ENCODE measurements at regions not wholly inside any gene's neighbourhood (a gene's known extent, or its start where the extent isn't known, plus 50 kb on each side); places are given as distances from the start of the nearest gene placed in this dataset.

DNA sequence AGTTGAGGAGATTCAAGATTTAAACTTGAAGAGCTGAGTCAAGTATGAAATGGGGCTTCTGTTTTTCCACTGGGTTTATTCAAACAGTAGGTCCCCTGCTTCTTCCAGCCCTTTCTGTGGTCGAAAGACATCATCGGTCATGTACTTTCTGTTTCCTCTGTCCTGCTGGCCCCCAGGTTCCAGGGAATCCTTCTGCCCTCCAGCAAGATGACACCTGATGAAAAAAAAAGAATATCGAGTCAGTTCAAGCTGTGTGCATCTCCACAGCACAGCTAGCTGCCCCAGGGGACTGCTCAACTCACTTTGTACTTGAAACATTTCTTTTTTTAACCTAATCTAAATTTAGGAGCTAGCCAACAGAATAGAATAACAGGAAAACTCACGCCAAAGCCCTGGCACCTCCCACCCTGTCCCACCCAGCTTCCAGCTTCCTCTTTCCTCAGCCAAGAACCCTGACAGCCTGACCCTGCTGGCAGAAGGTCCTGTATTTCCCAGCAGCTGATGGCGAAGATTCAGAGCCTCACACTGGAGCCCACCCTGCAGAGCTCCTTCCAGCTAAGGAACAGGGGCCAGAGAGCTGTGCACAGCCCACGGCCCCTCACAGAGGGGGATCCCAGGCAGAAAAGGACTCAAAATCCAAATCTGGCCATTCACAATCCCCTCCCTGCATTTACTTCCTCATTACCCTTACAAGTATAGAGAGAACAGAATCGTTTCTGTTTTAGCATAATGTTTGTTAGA lies 176.5 kb downstream of the PSMG1 start:
- H3K36me3 Mint-ChIP-seq (ENCODE audit: insufficient read depth in 1 of 3, low read depth in 3 of 3), result peaks cover 0 to 5% (median 0%) of the 10 kb centered on the region in 3 experiments; a peak in 2 of 7 replicates
- H3K4ac ChIP-seq (ENCODE audit: low read depth, low read length), result no peak overlapping the region
- no peak overlapping the region for H3K4me2 ChIP-seq (ENCODE audit: insufficient read depth, insufficient read length, low read length)
- H3K56ac ChIP-seq (ENCODE audit: insufficient read length, low read depth, low read length), result no peak overlapping the region
- H3K27me3 ChIP-seq (ENCODE audit: insufficient read depth, low read length), result no peaks in the 10 kb centered on the region
- peak overlapping the region in 1 of 3 experiments; percentile 51; a peak in 1 of 7 replicates for H3K27ac Mint-ChIP-seq
- H3K27ac ChIP-seq (ENCODE audit: insufficient read length, low read depth, low read length), result no peak overlapping the region
- H3T11ph ChIP-seq (ENCODE audit: low read length), result no peak overlapping the region
- no peak overlapping the region for H2BK20ac ChIP-seq (ENCODE audit: low read depth, low read length, poor library complexity, severe bottlenecking)
- no peak overlapping the region for H2AFZ ChIP-seq (ENCODE audit: low read length)
- TF ChIP-seq, protein P1, sequence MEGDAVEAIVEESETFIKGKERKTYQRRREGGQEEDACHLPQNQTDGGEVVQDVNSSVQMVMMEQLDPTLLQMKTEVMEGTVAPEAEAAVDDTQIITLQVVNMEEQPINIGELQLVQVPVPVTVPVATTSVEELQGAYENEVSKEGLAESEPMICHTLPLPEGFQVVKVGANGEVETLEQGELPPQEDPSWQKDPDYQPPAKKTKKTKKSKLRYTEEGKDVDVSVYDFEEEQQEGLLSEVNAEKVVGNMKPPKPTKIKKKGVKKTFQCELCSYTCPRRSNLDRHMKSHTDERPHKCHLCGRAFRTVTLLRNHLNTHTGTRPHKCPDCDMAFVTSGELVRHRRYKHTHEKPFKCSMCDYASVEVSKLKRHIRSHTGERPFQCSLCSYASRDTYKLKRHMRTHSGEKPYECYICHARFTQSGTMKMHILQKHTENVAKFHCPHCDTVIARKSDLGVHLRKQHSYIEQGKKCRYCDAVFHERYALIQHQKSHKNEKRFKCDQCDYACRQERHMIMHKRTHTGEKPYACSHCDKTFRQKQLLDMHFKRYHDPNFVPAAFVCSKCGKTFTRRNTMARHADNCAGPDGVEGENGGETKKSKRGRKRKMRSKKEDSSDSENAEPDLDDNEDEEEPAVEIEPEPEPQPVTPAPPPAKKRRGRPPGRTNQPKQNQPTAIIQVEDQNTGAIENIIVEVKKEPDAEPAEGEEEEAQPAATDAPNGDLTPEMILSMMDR (conservative IDR thresholded peaks at IDR 0.05), result no peak
- no peaks in the 10 kb centered on the region for H3K23me2 ChIP-seq (ENCODE audit: insufficient read length, low read depth, low read length, poor library complexity, severe bottlenecking)
- H2BK12ac ChIP-seq (ENCODE audit: insufficient read length, low read depth, low read length), result no peak overlapping the region
- no peak overlapping the region for H3K18ac ChIP-seq (ENCODE audit: insufficient read length, low read depth, low read length)
- no peak overlapping the region; a peak in 1 of 5 replicates for H3K4me3 Mint-ChIP-seq
- H2AK5ac ChIP-seq (ENCODE audit: insufficient read length, low read length), result no peak overlapping the region
- no peak overlapping the region for H3K9ac ChIP-seq (ENCODE audit: extremely low read depth, insufficient read length, low read length)
- H3K79me2 ChIP-seq (ENCODE audit: insufficient read depth, low read length), result no peaks in the 10 kb centered on the region
- no peak overlapping the region for H2BK5ac ChIP-seq (ENCODE audit: insufficient read length, low read length)
- no peak for DNase-seq
- H3K9me3 ChIP-seq (ENCODE audit: control insufficient read depth, low read depth, low read length), result no peaks in the 10 kb centered on the region
- no peak overlapping the region for H4K5ac ChIP-seq (ENCODE audit: insufficient read length, low read depth, low read length)
- H3K4me1 Mint-ChIP-seq, result peaks cover 41 to 48% of the 10 kb centered on the region in 2 experiments
- H4K8ac ChIP-seq (replicated peaks; ENCODE audit: insufficient read length, low read depth, low read length), result no peak overlapping the region
- no peak overlapping the region for H3K23ac ChIP-seq (ENCODE audit: insufficient read length, low read depth, low read length)
- no peaks in the 10 kb centered on the region for H3K79me1 ChIP-seq (ENCODE audit: insufficient read depth, low read depth, low read length, poor library complexity, severe bottlenecking)
- no peak overlapping the region for H2BK120ac ChIP-seq (ENCODE audit: low read depth, low read length, poor library complexity, severe bottlenecking)
- no peaks in the 10 kb centered on the region for H4K20me1 ChIP-seq (ENCODE audit: control insufficient read depth, insufficient read depth, insufficient read length)
- no peaks in the 10 kb centered on the region for H3K27me3 Mint-ChIP-seq (ENCODE audit: low read depth)
- WGBS (ENCODE audit: extremely low coverage, insufficient read length, low lambda C conversion rate), result no CpG with 5 or more reads among the region's 7 CpGs
- no peak overlapping the region for H2BK15ac ChIP-seq (ENCODE audit: low read depth, low read length)
- H4K91ac ChIP-seq (ENCODE audit: insufficient read length, low read depth, low read length), result no peak overlapping the region
- H3K14ac ChIP-seq (ENCODE audit: insufficient read depth, low read length), result no peak overlapping the region
- H3K9me3 Mint-ChIP-seq, result peaks cover 0 to 5% of the 10 kb centered on the region in 2 experiments; a peak in 1 of 5 replicates
- no peaks in the 10 kb centered on the region for H3K4me1 ChIP-seq (ENCODE audit: insufficient read depth, low read length)
